ENCODE measurements at regions not wholly inside any gene's neighbourhood (a gene's known extent, or its start where the extent isn't known, plus 50 kb on each side); places are given as distances from the start of the nearest gene placed in this dataset.

GRCh38 chr18:64288432-64288831, 139.5 kb upstream of the LINC00305 start:
- no peak for TF ChIP-seq EZH2phosphoT487 (IDR thresholded peaks at IDR 0.05; ENCODE audit: insufficient read depth, low read depth)
- TF ChIP-seq EZH2 (IDR thresholded peaks at IDR 0.05; ENCODE audit: insufficient read depth, poor library complexity, severe bottlenecking) = no peak

Measured in GM23248 (cell line).